Skeletal muscle satellite cell (primary cell): ENCODE measurements at regions not wholly inside any gene's neighbourhood (a gene's known extent, or its start where the extent isn't known, plus 50 kb on each side); places are given as distances from the start of the nearest gene placed in this dataset.

ENCODE experiments used
- H3K27me3 ChIP-seq: 2 replicates; pipeline ENCODE4 v1.7.0; 2013; ENCODE audit warnings: low read length; ENCODE audit not compliant: control insufficient read depth, insufficient read depth
- H3K36me3 ChIP-seq: 2 replicates; pipeline ENCODE4 v1.7.0; 2013; ENCODE audit warnings: mild to moderate bottlenecking, control low read depth, low read length; ENCODE audit not compliant: insufficient read depth
- H3K4me1 ChIP-seq: 2 replicates; pipeline ENCODE4 v1.7.0; 2013; ENCODE audit warnings: low read length; ENCODE audit not compliant: control insufficient read depth, insufficient read depth
- H3K4me2 ChIP-seq: 2 replicates; pipeline ENCODE4 v1.7.0; 2013; ENCODE audit warnings: mild to moderate bottlenecking, low read length
- H3K4me3 ChIP-seq: 2 replicates; pipeline ENCODE4 v1.7.0; 2013; ENCODE audit warnings: low read length
- H3K9ac ChIP-seq: 2 replicates; pipeline ENCODE4 v1.7.0; 2013; ENCODE audit warnings: mild to moderate bottlenecking, low read depth, low read length, moderate library complexity
- H3K9me3 ChIP-seq: replicated peaks from 2 replicates; pipeline ENCODE4 v1.7.0; 2013; ENCODE audit warnings: mild to moderate bottlenecking, control low read depth, low read length

- H3K36me3 ChIP-seq = no peaks in the 10 kb centered on the region
- H3K4me3 ChIP-seq = no peak overlapping the region
- no peaks in the 10 kb centered on the region for H3K27me3 ChIP-seq
- H3K4me1 ChIP-seq = no peaks in the 10 kb centered on the region
- H3K9me3 ChIP-seq = no peaks in the 10 kb centered on the region
- H3K9ac ChIP-seq = no peak overlapping the region
- H3K4me2 ChIP-seq = no peak overlapping the region
These were observed 181.0 kb upstream of the HNRNPA3 start for GRCh38 chr2:177031438-177032180.

- H3K4me3 ChIP-seq = no peak overlapping the region
- no peaks in the 10 kb centered on the region for H3K4me1 ChIP-seq
- peaks cover 18% of the 10 kb centered on the region for H3K27me3 ChIP-seq
- no peaks in the 10 kb centered on the region for H3K36me3 ChIP-seq
- H3K4me2 ChIP-seq = no peak overlapping the region
- no peak overlapping the region for H3K9ac ChIP-seq
- no peaks in the 10 kb centered on the region for H3K9me3 ChIP-seq
These were observed 175.8 kb upstream of the HNRNPA3 start for GRCh38 chr2:177036747-177037146.

GRCh38 chr2:177037569-177037968, 175.0 kb upstream of the HNRNPA3 start:
- Histone ChIP-seq H3K36me3 (no peaks in the 10 kb centered on the region), H3K9ac (no peak overlapping the region), H3K4me3 (no peak overlapping the region), H3K4me2 (no peak overlapping the region), H3K9me3 (no peaks in the 10 kb centered on the region), H3K27me3 (peaks cover 23% of the 10 kb centered on the region), H3K4me1 (no peaks in the 10 kb centered on the region)

- H3K4me2 ChIP-seq = no peak overlapping the region
- H3K9me3 ChIP-seq = no peaks in the 10 kb centered on the region
- H3K36me3 ChIP-seq = no peaks in the 10 kb centered on the region
- H3K27me3 ChIP-seq = peaks cover 23% of the 10 kb centered on the region
- H3K4me3 ChIP-seq = no peak overlapping the region
- H3K4me1 ChIP-seq = no peaks in the 10 kb centered on the region
- no peak overlapping the region for H3K9ac ChIP-seq
These were observed 173.7 kb upstream of the HNRNPA3 start for GRCh38 chr2:177038787-177039484.

- no peaks in the 10 kb centered on the region for H3K9me3 ChIP-seq
- H3K27me3 ChIP-seq = peaks cover 29% of the 10 kb centered on the region
- no peak overlapping the region for H3K4me3 ChIP-seq
- no peak overlapping the region for H3K9ac ChIP-seq
- no peaks in the 10 kb centered on the region for H3K4me1 ChIP-seq
- H3K4me2 ChIP-seq = no peak overlapping the region
- no peaks in the 10 kb centered on the region for H3K36me3 ChIP-seq
These were observed 170.3 kb upstream of the HNRNPA3 start for GRCh38 chr2:177042311-177042710.

- H3K4me1 ChIP-seq = no peaks in the 10 kb centered on the region
- no peaks in the 10 kb centered on the region for H3K9me3 ChIP-seq
- H3K27me3 ChIP-seq = peaks cover 16% of the 10 kb centered on the region
- H3K4me2 ChIP-seq = no peak overlapping the region
- no peak overlapping the region for H3K4me3 ChIP-seq
- no peak overlapping the region for H3K9ac ChIP-seq
- H3K36me3 ChIP-seq = no peaks in the 10 kb centered on the region
These were observed 167.9 kb upstream of the HNRNPA3 start for GRCh38 chr2:177044671-177045070.

- Histone ChIP-seq H3K9me3 (no peaks in the 10 kb centered on the region), H3K36me3 (no peaks in the 10 kb centered on the region), H3K4me1 (peaks cover 5% of the 10 kb centered on the region), H3K4me3 (no peak overlapping the region), H3K4me2 (no peak overlapping the region), H3K27me3 (peaks cover 10% of the 10 kb centered on the region), H3K9ac (no peak overlapping the region)
These were observed 163.6 kb upstream of the HNRNPA3 start for GRCh38 chr2:177048981-177049380.

- Histone ChIP-seq H3K9me3 (no peaks in the 10 kb centered on the region), H3K9ac (no peak overlapping the region), H3K27me3 (peaks cover 4% of the 10 kb centered on the region), H3K4me1 (peaks cover 5% of the 10 kb centered on the region), H3K36me3 (no peaks in the 10 kb centered on the region), H3K4me3 (no peak overlapping the region), H3K4me2 (no peak overlapping the region)
These were observed 161.3 kb upstream of the HNRNPA3 start for GRCh38 chr2:177051278-177051677.

GRCh38 chr2:177052471-177052870, 160.1 kb upstream of the HNRNPA3 start:
- Histone ChIP-seq H3K36me3 (no peaks in the 10 kb centered on the region), H3K9me3 (no peaks in the 10 kb centered on the region), H3K4me1 (peaks cover 5% of the 10 kb centered on the region), H3K4me3 (no peak overlapping the region), H3K9ac (no peak overlapping the region), H3K27me3 (peaks cover 4% of the 10 kb centered on the region), H3K4me2 (no peak overlapping the region)

- no peaks in the 10 kb centered on the region for H3K36me3 ChIP-seq
- peaks cover 5% of the 10 kb centered on the region for H3K4me1 ChIP-seq
- H3K9ac ChIP-seq = no peak overlapping the region
- peak overlapping the region; percentile 50 for H3K4me2 ChIP-seq
- no peaks in the 10 kb centered on the region for H3K9me3 ChIP-seq
- peaks cover 4% of the 10 kb centered on the region for H3K27me3 ChIP-seq
- H3K4me3 ChIP-seq = no peak overlapping the region
These were observed 159.6 kb upstream of the HNRNPA3 start for GRCh38 chr2:177053038-177053437.

GRCh38 chr2:177053716-177054115, 158.9 kb upstream of the HNRNPA3 start:
- peaks cover 5% of the 10 kb centered on the region for H3K4me1 ChIP-seq

GRCh38 chr2:177056481-177056929, 156.1 kb upstream of the HNRNPA3 start:
- H3K9me3 ChIP-seq = no peaks in the 10 kb centered on the region
- H3K27me3 ChIP-seq = no peaks in the 10 kb centered on the region
- H3K4me1 ChIP-seq = peaks cover 5% of the 10 kb centered on the region
- no peak overlapping the region for H3K4me2 ChIP-seq
- no peak overlapping the region for H3K9ac ChIP-seq
- H3K36me3 ChIP-seq = no peaks in the 10 kb centered on the region
- H3K4me3 ChIP-seq = no peak overlapping the region

More at GRCh38 chr2:177053716-177054115, 158.9 kb upstream of the HNRNPA3 start:
- Histone ChIP-seq H3K4me2 (no peak overlapping the region), H3K36me3 (no peaks in the 10 kb centered on the region), H3K9ac (no peak overlapping the region), H3K9me3 (no peaks in the 10 kb centered on the region), H3K4me3 (no peak overlapping the region), H3K27me3 (peaks cover 4% of the 10 kb centered on the region)
